Neural cell (in vitro differentiated cells): ENCODE measurements at regions not wholly inside any gene's neighbourhood (a gene's known extent, or its start where the extent isn't known, plus 50 kb on each side); places are given as distances from the start of the nearest gene placed in this dataset.

Experiments
- H2AFZ ChIP-seq: fragments of 200-600, 300-800 bp; sonication (generic), shearing (Covaris generic); 2 replicates; pipeline ENCODE4 v1.6.0; 2014; ENCODE audit warnings: low read depth, mild to moderate bottlenecking, antibody characterized with exemption, low read length, moderate library complexity
- H3F3A ChIP-seq: fragments of 200-600 bp; shearing (Covaris generic); 2 replicates; pipeline ENCODE4 v1.6.1; 2016; ENCODE audit warnings: mild to moderate bottlenecking, moderate library complexity, mixed read lengths, antibody characterized with exemption, low read length; ENCODE audit not compliant: insufficient read depth, poor library complexity, severe bottlenecking
- H3K27ac ChIP-seq: fragments of 200-600, 300-800 bp; sonication (generic), shearing (Covaris generic); 2 replicates; pipeline ENCODE4 v1.5.1; 2014; ENCODE audit warnings: mild to moderate bottlenecking, low read length, moderate library complexity
- H3K27me3 ChIP-seq: fragments of 300-800, 200-600 bp; sonication (generic), shearing (Covaris generic); 2 replicates; pipeline ENCODE4 v1.6.0; 2014; ENCODE audit warnings: mild to moderate bottlenecking, low read depth, low read length, moderate library complexity; ENCODE audit not compliant: insufficient read depth
- H3K36me3 ChIP-seq: fragments of 300-800, 200-600 bp; sonication (generic), shearing (Covaris generic); 2 replicates; pipeline ENCODE4 v1.5.1; 2014; ENCODE audit warnings: mild to moderate bottlenecking, antibody characterized with exemption, low read length, moderate library complexity; ENCODE audit not compliant: insufficient read depth
- H3K4me2 ChIP-seq: fragments of 300-800, 200-600 bp; sonication (generic), shearing (Covaris generic); 2 replicates; pipeline ENCODE4 v1.6.0; 2014; ENCODE audit warnings: mild to moderate bottlenecking, low read length
- H3K4me3 ChIP-seq: fragments of 300-800, 200-600 bp; sonication (generic), shearing (Covaris generic); 2 replicates; pipeline ENCODE4 v1.5.1; 2014; ENCODE audit warnings: mild to moderate bottlenecking, low read length, moderate library complexity
- H3K79me2 ChIP-seq: fragments of 200-600 bp; shearing (Covaris generic); replicated peaks from 2 replicates; pipeline ENCODE4 v1.6.0; 2014; ENCODE audit warnings: mild to moderate bottlenecking, low read length, moderate library complexity; ENCODE audit not compliant: insufficient read depth
- H3K9ac ChIP-seq: fragments of 300-800, 200-600 bp; sonication (generic), shearing (Covaris generic); 2 replicates; pipeline ENCODE4 v1.6.1; 2016; ENCODE audit warnings: mild to moderate bottlenecking, low read length, mixed read lengths
- H3K9me2 ChIP-seq: fragments of 200-600 bp; shearing (Covaris generic); 2 replicates; pipeline ENCODE4 v1.6.1; 2016; ENCODE audit warnings: mild to moderate bottlenecking, low read length, mixed read lengths; ENCODE audit not compliant: insufficient read depth
- H3K9me3 ChIP-seq: fragments of 200-600, 300-800 bp; sonication (generic), shearing (Covaris generic); 2 replicates; pipeline ENCODE4 v1.6.1; 2016; ENCODE audit warnings: mild to moderate bottlenecking, mixed run types, low read length, moderate library complexity, mixed read lengths
- H4K20me1 ChIP-seq: fragments of 200-600 bp; shearing (Covaris generic); 2 replicates; pipeline ENCODE4 v1.6.1; 2016; ENCODE audit warnings: mild to moderate bottlenecking, mixed run types; ENCODE audit not compliant: insufficient read depth
- EP300 ChIP-seq: fragments of 450-650 bp; conservative IDR thresholded peaks from 2 replicates; pipeline ENCODE4 v1.6.1; 2014; ENCODE audit warnings: antibody characterized with exemption, mild to moderate bottlenecking, moderate library complexity; ENCODE audit not compliant: poor library complexity, severe bottlenecking
- EZH2 ChIP-seq: fragments of 200-600, 300-800 bp; shearing (Covaris generic), sonication (generic); IDR thresholded peaks from 2 replicates; pipeline ENCODE4 v1.6.1; 2014; ENCODE audit warnings: antibody characterized with exemption, low read length, borderline replicate concordance, mild to moderate bottlenecking; ENCODE audit not compliant: insufficient read depth, poor library complexity, severe bottlenecking
- MXI1 ChIP-seq: fragments of 450-650 bp; conservative IDR thresholded peaks from 2 replicates; pipeline ENCODE4 v1.6.1; 2014; ENCODE audit warnings: antibody characterized with exemption, mild to moderate bottlenecking; ENCODE audit not compliant: poor library complexity, severe bottlenecking
- POLR2AphosphoS5 ChIP-seq: IDR thresholded peaks from 2 replicates; pipeline ENCODE4 v1.6.1; 2012
- RAD21 ChIP-seq: fragments of 450-650 bp; conservative IDR thresholded peaks from 2 replicates; pipeline ENCODE4 v1.6.1; 2014; ENCODE audit warnings: antibody characterized with exemption, mild to moderate bottlenecking, moderate library complexity
- REST ChIP-seq: IDR thresholded peaks from 2 replicates; pipeline ENCODE4 v1.6.1; 2012; ENCODE audit warnings: borderline replicate concordance
- SMC3 ChIP-seq: fragments of 450-650 bp; conservative IDR thresholded peaks from 2 replicates; pipeline ENCODE4 v1.6.1; 2014; ENCODE audit warnings: antibody characterized with exemption, mild to moderate bottlenecking, moderate library complexity; ENCODE audit not compliant: poor library complexity
- TAF1 ChIP-seq: IDR thresholded peaks from 2 replicates; pipeline ENCODE4 v1.6.1; 2012; ENCODE audit warnings: low read depth
- TF ChIP-seq, protein P1 (sequence below): fragments of 450-650 bp; IDR thresholded peaks from 2 replicates; pipeline ENCODE4 v1.5.1; 2014; ENCODE audit warnings: antibody characterized with exemption, mild to moderate bottlenecking, moderate library complexity; ENCODE audit not compliant: poor library complexity, severe bottlenecking

GRCh38 chr15:93708724-93709445 lies 522.5 kb upstream of the MCTP2 start:
- no peak overlapping the region for H3K4me3 ChIP-seq
- no peak overlapping the region for H2AFZ ChIP-seq
- H3K4me2 ChIP-seq: no peak overlapping the region
- H3K27ac ChIP-seq: no peak overlapping the region
- no peaks in the 10 kb centered on the region for H3K79me2 ChIP-seq
- H3K36me3 ChIP-seq: no peaks in the 10 kb centered on the region
- H4K20me1 ChIP-seq: no peaks in the 10 kb centered on the region
- TF ChIP-seq RAD21 (no peak), TAF1 (no peak), REST (no peak), EZH2 (no peak), EP300 (no peak), POLR2AphosphoS5 (no peak), MXI1 (no peak), SMC3 (no peak)
- TF ChIP-seq, protein P1, sequence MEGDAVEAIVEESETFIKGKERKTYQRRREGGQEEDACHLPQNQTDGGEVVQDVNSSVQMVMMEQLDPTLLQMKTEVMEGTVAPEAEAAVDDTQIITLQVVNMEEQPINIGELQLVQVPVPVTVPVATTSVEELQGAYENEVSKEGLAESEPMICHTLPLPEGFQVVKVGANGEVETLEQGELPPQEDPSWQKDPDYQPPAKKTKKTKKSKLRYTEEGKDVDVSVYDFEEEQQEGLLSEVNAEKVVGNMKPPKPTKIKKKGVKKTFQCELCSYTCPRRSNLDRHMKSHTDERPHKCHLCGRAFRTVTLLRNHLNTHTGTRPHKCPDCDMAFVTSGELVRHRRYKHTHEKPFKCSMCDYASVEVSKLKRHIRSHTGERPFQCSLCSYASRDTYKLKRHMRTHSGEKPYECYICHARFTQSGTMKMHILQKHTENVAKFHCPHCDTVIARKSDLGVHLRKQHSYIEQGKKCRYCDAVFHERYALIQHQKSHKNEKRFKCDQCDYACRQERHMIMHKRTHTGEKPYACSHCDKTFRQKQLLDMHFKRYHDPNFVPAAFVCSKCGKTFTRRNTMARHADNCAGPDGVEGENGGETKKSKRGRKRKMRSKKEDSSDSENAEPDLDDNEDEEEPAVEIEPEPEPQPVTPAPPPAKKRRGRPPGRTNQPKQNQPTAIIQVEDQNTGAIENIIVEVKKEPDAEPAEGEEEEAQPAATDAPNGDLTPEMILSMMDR: no peak
- H3K27me3 ChIP-seq: no peaks in the 10 kb centered on the region
- no peaks in the 10 kb centered on the region for H3K9me3 ChIP-seq
- no peak overlapping the region for H3K9ac ChIP-seq
- no peaks in the 10 kb centered on the region for H3K9me2 ChIP-seq
- H3F3A ChIP-seq: no peaks in the 10 kb centered on the region

GRCh38 chr15:93707751-93708150 lies 523.6 kb upstream of the MCTP2 start:
- Histone ChIP-seq H3K9me2 (no peaks in the 10 kb centered on the region), H3K9ac (no peak overlapping the region), H3K4me2 (no peak overlapping the region), H3K9me3 (no peaks in the 10 kb centered on the region), H3F3A (no peaks in the 10 kb centered on the region), H3K4me3 (no peak overlapping the region), H3K36me3 (no peaks in the 10 kb centered on the region), H2AFZ (no peak overlapping the region), H3K27me3 (no peaks in the 10 kb centered on the region), H3K27ac (no peak overlapping the region), H3K79me2 (no peaks in the 10 kb centered on the region), H4K20me1 (no peaks in the 10 kb centered on the region)
- no peak for TF ChIP-seq EZH2
- TF ChIP-seq MXI1: no peak
- TF ChIP-seq, protein P1: no peak
- TF ChIP-seq SMC3: no peak
- TF ChIP-seq REST: no peak
- TF ChIP-seq RAD21: no peak
- TF ChIP-seq POLR2AphosphoS5: no peak
- TF ChIP-seq TAF1: no peak
- TF ChIP-seq EP300: no peak
